ENCODE measurements at regions not wholly inside any gene's neighbourhood (a gene's known extent, or its start where the extent isn't known, plus 50 kb on each side); places are given as distances from the start of the nearest gene placed in this dataset.

- intact Hi-C loops (cut with micrococcal nuclease), result no loop called here
- no CpG with 5 or more reads among the region's 2 CpGs for WGBS (ENCODE audit: insufficient coverage)
- Histone ChIP-seq H3K27me3 (ENCODE audit: control insufficient read depth in 2 of 2, insufficient read depth in 2 of 2, low read length in 2 of 2) (no peaks in the 10 kb centered on the region), H2AFZ (ENCODE audit: insufficient read depth, low read depth, low read length, poor library complexity, severe bottlenecking) (no peak overlapping the region), H3K4me1 (ENCODE audit: control insufficient read depth in 1 of 2, insufficient read depth in 2 of 2, low read length in 2 of 2) (no peaks in the 10 kb centered on the region), H3K27ac (ENCODE audit: low read depth in 1 of 2, low read length in 2 of 2) (no peak overlapping the region), H3K4me3 (replicated peaks in 1 of 3; ENCODE audit: low read depth in 2 of 3, low read length in 3 of 3) (no peak overlapping the region), H3K79me2 (ENCODE audit: insufficient read depth, low read length) (no peaks in the 10 kb centered on the region), H3K9ac (ENCODE audit: insufficient read depth, low read length, poor library complexity, severe bottlenecking) (no peak overlapping the region), H3K9me3 (replicated peaks in 1 of 2; ENCODE audit: control insufficient read depth in 1 of 2, insufficient read depth in 1 of 2, low read length in 2 of 2) (peaks cover 4 to 8% of the 10 kb centered on the region in 2 donors), H3K36me3 (replicated peaks in 1 of 2; ENCODE audit: control insufficient read depth in 1 of 2, insufficient read depth in 2 of 2, low read length in 2 of 2) (no peaks in the 10 kb centered on the region), H3K4me2 (replicated peaks; ENCODE audit: extremely low read depth, low read length, poor library complexity, severe bottlenecking) (no peak overlapping the region), H4K20me1 (ENCODE audit: insufficient read depth, low read length) (no peaks in the 10 kb centered on the region)
- no peak for DNase-seq
- no peak for TF ChIP-seq CTCF (IDR thresholded peaks at IDR 0.05)
- H3K4me3 Mint-ChIP-seq, result no peak overlapping the region
- peaks cover 0 to 3% (median 0%) of the 10 kb centered on the region in 7 donors for H3K9me3 Mint-ChIP-seq
- no peaks in the 10 kb centered on the region for H3K27me3 Mint-ChIP-seq (ENCODE audit: low read depth in 3 of 3)
- H3K36me3 Mint-ChIP-seq, result no peaks in the 10 kb centered on the region
- H3K27ac Mint-ChIP-seq, result no peak overlapping the region
- no peaks in the 10 kb centered on the region for H3K4me1 Mint-ChIP-seq
Observed at GRCh38 chr3:73915886-73916285, 291.1 kb upstream of the PDZRN3 start.

GRCh38 chr3:73908218-73908617 is 283.5 kb upstream of the PDZRN3 start:
- TF ChIP-seq CTCF (IDR thresholded peaks at IDR 0.05), result no peak
- DNase-seq, result no peak
- no peak overlapping the region for H2AFZ ChIP-seq (ENCODE audit: insufficient read depth, low read depth, low read length, poor library complexity, severe bottlenecking)
- no peak overlapping the region for H3K9ac ChIP-seq (ENCODE audit: insufficient read depth, low read length, poor library complexity, severe bottlenecking)
- no peaks in the 10 kb centered on the region for H3K79me2 ChIP-seq (ENCODE audit: insufficient read depth, low read length)
- Mint-ChIP-seq H3K9me3 (peaks cover 0 to 7% (median 0%) of the 10 kb centered on the region in 7 donors), H3K4me1 (no peaks in the 10 kb centered on the region), H3K27me3 (ENCODE audit: low read depth in 3 of 3) (peaks cover 0 to 2% (median 0%) of the 10 kb centered on the region in 3 donors), H3K4me3 (no peak overlapping the region), H3K27ac (no peak overlapping the region), H3K36me3 (no peaks in the 10 kb centered on the region)
- H3K4me1 ChIP-seq (ENCODE audit: control insufficient read depth in 1 of 2, insufficient read depth in 2 of 2, low read length in 2 of 2), result no peaks in the 10 kb centered on the region
- H3K36me3 ChIP-seq (replicated peaks in 1 of 2; ENCODE audit: control insufficient read depth in 1 of 2, insufficient read depth in 2 of 2, low read length in 2 of 2), result no peaks in the 10 kb centered on the region
- no peaks in the 10 kb centered on the region for H3K27me3 ChIP-seq (ENCODE audit: control insufficient read depth in 2 of 2, insufficient read depth in 2 of 2, low read length in 2 of 2)
- H3K27ac ChIP-seq (ENCODE audit: low read depth in 1 of 2, low read length in 2 of 2), result no peak overlapping the region
- no peak overlapping the region for H3K4me2 ChIP-seq (replicated peaks; ENCODE audit: extremely low read depth, low read length, poor library complexity, severe bottlenecking)
- no peak overlapping the region for H3K4me3 ChIP-seq (replicated peaks in 1 of 3; ENCODE audit: low read depth in 2 of 3, low read length in 3 of 3)
- intact Hi-C loops (cut with micrococcal nuclease), result no loop called here
- WGBS (ENCODE audit: insufficient coverage), result no CpG with 5 or more reads among the region's 3 CpGs
- peaks cover 0 to under 1% of the 10 kb centered on the region in 2 donors for H3K9me3 ChIP-seq (replicated peaks in 1 of 2; ENCODE audit: control insufficient read depth in 1 of 2, insufficient read depth in 1 of 2, low read length in 2 of 2)
- no peaks in the 10 kb centered on the region for H4K20me1 ChIP-seq (ENCODE audit: insufficient read depth, low read length)

Data from CD14-positive monocyte (primary cell).